Panc1 (cell line): ENCODE measurements at regions not wholly inside any gene's neighbourhood (a gene's known extent, or its start where the extent isn't known, plus 50 kb on each side); places are given as distances from the start of the nearest gene placed in this dataset.

Experiments
- ATAC-seq: fragments of 200-7000 bp; cut with Tn5 transposase; 2 replicates; pipeline ENCODE4 v1.9.1; 2020; ENCODE audit warnings: mild to moderate bottlenecking, moderate library complexity
- BruUV-seq: library from RNA; stranded (reverse); fragments of 400-500 nt; replicated peaks from 2 replicates; lab custom pipeline; 2021; lab: Mats Ljungman, UMichigan
- CTCF ChIA-PET: fragments of 300-600 bp; sonication (Branson Sonifier 250); formaldehyde crosslinking; loops from one replicate; lab custom pipeline; 2022; ENCODE audit warnings: antibody characterized with exemption; lab: Charles Lee
- POLR2A ChIA-PET: fragments of 300-600 bp; sonication (Branson Sonifier 250); formaldehyde crosslinking; loops from one replicate; lab custom pipeline; 2022; ENCODE audit warnings: antibody characterized with exemption; lab: Charles Lee
- DNase-seq: peaks from one replicate; pipeline ENCODE4 v3.0.0-alpha.2; 2010; ENCODE audit warnings: low read depth, low spot score
- H3K27ac ChIP-seq: 2 replicates; pipeline ENCODE4 v1.5.1; 2011; ENCODE audit warnings: mild to moderate bottlenecking, low read length, inconsistent platforms
- H3K27me3 ChIP-seq: fragments of 200-500 bp; sonication (Bioruptor generic); 2 replicates; pipeline ENCODE4 v1.6.0; 2014; ENCODE audit warnings: low read length, inconsistent platforms; ENCODE audit not compliant: control insufficient read depth, insufficient read depth
- H3K36me3 ChIP-seq: fragments of 200-500 bp; sonication (Bioruptor generic); 2 replicates; pipeline ENCODE4 v1.5.1; 2014; ENCODE audit warnings: inconsistent platforms, mild to moderate bottlenecking, low read length, moderate library complexity; ENCODE audit not compliant: control insufficient read depth, insufficient read depth
- H3K4me1 ChIP-seq: 2 replicates; pipeline ENCODE4 v1.5.1; 2011; ENCODE audit warnings: inconsistent platforms, mild to moderate bottlenecking, low read length, moderate library complexity; ENCODE audit not compliant: control insufficient read depth, insufficient read depth
- H3K4me3 ChIP-seq, 2 experiments: 2 replicates each; pipeline ENCODE4 v1.5.1; 2011 to 2012; ENCODE audit warnings: low read depth in 2 of 2, low read length in 2 of 2, mild to moderate bottlenecking in 2 of 2, inconsistent platforms in 1 of 2, moderate library complexity in 1 of 2
- H3K9me3 ChIP-seq: fragments of 200-500 bp; sonication (Bioruptor generic); 2 replicates; pipeline ENCODE4 v1.5.1; 2014; ENCODE audit warnings: low read depth, mild to moderate bottlenecking, inconsistent platforms, low read length, moderate library complexity; ENCODE audit not compliant: control insufficient read depth, insufficient read depth
- POLR2AphosphoS5 ChIP-seq: IDR thresholded peaks from 2 replicates; pipeline ENCODE4 v1.6.1; 2012; ENCODE audit warnings: mild to moderate bottlenecking, low read depth, low read length, moderate library complexity
- SIN3A ChIP-seq: IDR thresholded peaks from 2 replicates; pipeline ENCODE4 v1.6.1; 2012; ENCODE audit warnings: low read depth, mild to moderate bottlenecking, low read length, moderate library complexity, borderline replicate concordance; ENCODE audit not compliant: insufficient read depth
- TCF7L2 ChIP-seq: IDR thresholded peaks from 2 replicates; pipeline ENCODE4 v1.6.1; 2011; ENCODE audit warnings: mild to moderate bottlenecking, low read depth, low read length, inconsistent platforms
- in situ Hi-C: cut with HindIII; loops from 2 replicates; pipeline ENCODE4 v1.10.0; 2016; ENCODE audit warnings: low sequenced_read_pairs, low pct_unique_long_range_greater_than_20kb
- intact Hi-C: fragments of 100-400 bp; cut with micrococcal nuclease; formaldehyde crosslinking; loops from one replicate; pipeline ENCODE4 v1.10.0; 2022; ENCODE audit not compliant: unreplicated experiment
- TF ChIP-seq, protein P1 (sequence below): fragments of 450-650 bp; IDR thresholded peaks from 2 replicates; pipeline ENCODE4 v1.5.1; 2017; ENCODE audit warnings: mild to moderate bottlenecking
- TF ChIP-seq, protein P2 (sequence below), 2 experiments: IDR thresholded peaks; 2 replicates each; pipeline ENCODE4 v1.6.1; 2011 to 2012; ENCODE audit warnings: low read depth in 2 of 2, control low read depth in 1 of 2, low read length in 1 of 2, mild to moderate bottlenecking in 1 of 2, moderate library complexity in 1 of 2; ENCODE audit not compliant: insufficient read depth in 1 of 2

DNA sequence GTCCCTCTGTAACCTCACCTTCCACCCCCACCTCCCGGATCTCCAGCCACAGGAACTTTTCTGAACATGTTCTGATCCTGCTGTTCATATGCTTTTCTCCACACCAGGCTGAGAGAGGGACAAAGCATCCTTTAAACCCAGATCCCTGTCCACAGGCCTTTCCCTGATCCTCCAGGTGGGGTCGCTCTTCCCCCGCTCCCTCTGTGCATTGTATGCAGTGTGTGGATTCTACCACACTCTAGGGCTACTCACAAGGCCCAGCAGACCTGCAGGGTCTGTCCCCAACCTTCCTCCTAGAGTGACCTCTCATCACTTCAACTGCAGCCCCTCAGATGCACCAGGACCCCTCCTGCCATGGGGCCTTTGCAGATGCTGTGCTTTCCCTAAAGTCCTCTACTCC is 1200.6 kb downstream of the UQCRFS1 start:
- intact Hi-C loops = no loop called here
- in situ Hi-C loops = no loop called here
- CTCF ChIA-PET = no interaction called here

DNA sequence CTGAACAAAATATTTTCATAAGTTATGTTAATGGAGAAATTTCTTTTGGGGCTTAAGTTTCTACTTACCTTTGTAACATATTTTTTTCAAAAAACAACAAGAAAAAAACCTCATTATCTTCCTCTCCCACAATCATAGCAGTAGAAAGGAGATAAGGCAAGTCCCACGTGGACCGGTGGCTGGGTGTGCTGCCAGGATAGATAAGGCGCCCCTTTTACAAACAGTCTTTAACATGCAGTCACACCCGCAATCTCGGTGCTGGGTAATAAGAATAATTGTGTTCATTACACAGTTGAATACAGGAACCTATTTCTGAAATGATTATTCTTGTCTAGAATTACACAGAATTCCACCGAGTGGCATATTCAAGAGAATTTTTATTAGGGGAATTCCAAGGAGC is 1202.3 kb downstream of the UQCRFS1 start:
- ATAC-seq (no peak), DNase-seq (no peak)
- BruUV-seq = no TSS peak
- H3K4me3 ChIP-seq = no peak overlapping the region
- no peaks in the 10 kb centered on the region for H3K36me3 ChIP-seq
- in situ Hi-C loops (no loop called here), intact Hi-C loops (no loop called here)
- H3K27ac ChIP-seq = no peak overlapping the region
- ChIA-PET CTCF (no interaction called here), POLR2A (no interaction called here)
- TF ChIP-seq, protein P1, sequence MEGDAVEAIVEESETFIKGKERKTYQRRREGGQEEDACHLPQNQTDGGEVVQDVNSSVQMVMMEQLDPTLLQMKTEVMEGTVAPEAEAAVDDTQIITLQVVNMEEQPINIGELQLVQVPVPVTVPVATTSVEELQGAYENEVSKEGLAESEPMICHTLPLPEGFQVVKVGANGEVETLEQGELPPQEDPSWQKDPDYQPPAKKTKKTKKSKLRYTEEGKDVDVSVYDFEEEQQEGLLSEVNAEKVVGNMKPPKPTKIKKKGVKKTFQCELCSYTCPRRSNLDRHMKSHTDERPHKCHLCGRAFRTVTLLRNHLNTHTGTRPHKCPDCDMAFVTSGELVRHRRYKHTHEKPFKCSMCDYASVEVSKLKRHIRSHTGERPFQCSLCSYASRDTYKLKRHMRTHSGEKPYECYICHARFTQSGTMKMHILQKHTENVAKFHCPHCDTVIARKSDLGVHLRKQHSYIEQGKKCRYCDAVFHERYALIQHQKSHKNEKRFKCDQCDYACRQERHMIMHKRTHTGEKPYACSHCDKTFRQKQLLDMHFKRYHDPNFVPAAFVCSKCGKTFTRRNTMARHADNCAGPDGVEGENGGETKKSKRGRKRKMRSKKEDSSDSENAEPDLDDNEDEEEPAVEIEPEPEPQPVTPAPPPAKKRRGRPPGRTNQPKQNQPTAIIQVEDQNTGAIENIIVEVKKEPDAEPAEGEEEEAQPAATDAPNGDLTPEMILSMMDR = no peak
- TF ChIP-seq SIN3A = no peak
- TF ChIP-seq POLR2AphosphoS5 = no peak
- no peak for TF ChIP-seq TCF7L2
- TF ChIP-seq, protein P2, sequence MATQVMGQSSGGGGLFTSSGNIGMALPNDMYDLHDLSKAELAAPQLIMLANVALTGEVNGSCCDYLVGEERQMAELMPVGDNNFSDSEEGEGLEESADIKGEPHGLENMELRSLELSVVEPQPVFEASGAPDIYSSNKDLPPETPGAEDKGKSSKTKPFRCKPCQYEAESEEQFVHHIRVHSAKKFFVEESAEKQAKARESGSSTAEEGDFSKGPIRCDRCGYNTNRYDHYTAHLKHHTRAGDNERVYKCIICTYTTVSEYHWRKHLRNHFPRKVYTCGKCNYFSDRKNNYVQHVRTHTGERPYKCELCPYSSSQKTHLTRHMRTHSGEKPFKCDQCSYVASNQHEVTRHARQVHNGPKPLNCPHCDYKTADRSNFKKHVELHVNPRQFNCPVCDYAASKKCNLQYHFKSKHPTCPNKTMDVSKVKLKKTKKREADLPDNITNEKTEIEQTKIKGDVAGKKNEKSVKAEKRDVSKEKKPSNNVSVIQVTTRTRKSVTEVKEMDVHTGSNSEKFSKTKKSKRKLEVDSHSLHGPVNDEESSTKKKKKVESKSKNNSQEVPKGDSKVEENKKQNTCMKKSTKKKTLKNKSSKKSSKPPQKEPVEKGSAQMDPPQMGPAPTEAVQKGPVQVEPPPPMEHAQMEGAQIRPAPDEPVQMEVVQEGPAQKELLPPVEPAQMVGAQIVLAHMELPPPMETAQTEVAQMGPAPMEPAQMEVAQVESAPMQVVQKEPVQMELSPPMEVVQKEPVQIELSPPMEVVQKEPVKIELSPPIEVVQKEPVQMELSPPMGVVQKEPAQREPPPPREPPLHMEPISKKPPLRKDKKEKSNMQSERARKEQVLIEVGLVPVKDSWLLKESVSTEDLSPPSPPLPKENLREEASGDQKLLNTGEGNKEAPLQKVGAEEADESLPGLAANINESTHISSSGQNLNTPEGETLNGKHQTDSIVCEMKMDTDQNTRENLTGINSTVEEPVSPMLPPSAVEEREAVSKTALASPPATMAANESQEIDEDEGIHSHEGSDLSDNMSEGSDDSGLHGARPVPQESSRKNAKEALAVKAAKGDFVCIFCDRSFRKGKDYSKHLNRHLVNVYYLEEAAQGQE (IDR thresholded peaks at IDR 0.05; ENCODE audit: insufficient read depth in 1 of 2, low read depth in 2 of 2, low read length in 1 of 2) = no peak
- no peaks in the 10 kb centered on the region for H3K4me1 ChIP-seq
- H3K27me3 ChIP-seq = no peaks in the 10 kb centered on the region
- no peaks in the 10 kb centered on the region; the same call in 1 of the 2 replicates for H3K9me3 ChIP-seq

More for the DNA sequence above, 1200.6 kb downstream of the UQCRFS1 start:
- H3K27ac ChIP-seq = no peak overlapping the region
- no peaks in the 10 kb centered on the region for H3K36me3 ChIP-seq
- no TSS peak for BruUV-seq
- DNase-seq (no peak), ATAC-seq (no peak)
- H3K4me3 ChIP-seq = no peak overlapping the region
- H3K9me3 ChIP-seq = no peaks in the 10 kb centered on the region; the same call in 1 of the 2 replicates
- POLR2A ChIA-PET = no interaction called here
- TF ChIP-seq SIN3A (no peak), POLR2AphosphoS5 (no peak), TCF7L2 (no peak)
- TF ChIP-seq, protein P1 = peak; percentile 50
- TF ChIP-seq, protein P2 (IDR thresholded peaks at IDR 0.05; ENCODE audit: insufficient read depth in 1 of 2, low read depth in 2 of 2, low read length in 1 of 2) = no peak
- H3K4me1 ChIP-seq = no peaks in the 10 kb centered on the region
- H3K27me3 ChIP-seq = no peaks in the 10 kb centered on the region
